ENCODE measurements at regions not wholly inside any gene's neighbourhood (a gene's known extent, or its start where the extent isn't known, plus 50 kb on each side); places are given as distances from the start of the nearest gene placed in this dataset.

DNA sequence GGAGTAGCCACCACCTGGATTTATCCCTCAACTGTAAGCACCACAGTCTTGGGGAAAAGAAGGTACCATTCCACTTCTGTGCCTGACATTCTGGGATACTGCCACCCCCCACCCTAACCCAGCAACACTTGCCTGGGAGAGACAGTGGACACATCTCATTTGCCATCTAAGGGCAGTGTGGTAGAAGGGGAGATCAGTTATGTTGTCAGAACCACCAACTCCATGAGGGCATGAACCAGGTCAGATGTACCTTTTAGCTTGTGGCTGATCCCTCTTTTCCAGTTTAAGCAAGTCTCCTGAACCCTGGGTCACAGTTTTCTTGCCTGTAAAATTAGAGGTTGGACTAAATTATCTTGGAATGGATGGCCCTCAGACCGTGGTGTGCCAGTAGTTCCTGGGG lies 165.5 kb downstream of the SCP2D1 start:
- DNase-seq (ENCODE audit: low spot score, unreplicated experiment) = no peak
- Mint-ChIP-seq H3K36me3 (ENCODE audit: insufficient read depth) (no peaks in the 10 kb centered on the region), H3K4me3 (ENCODE audit: low read depth) (no peak overlapping the region), H3K27ac (no peak overlapping the region), H3K27me3 (peaks cover 4% of the 10 kb centered on the region), H3K4me1 (ENCODE audit: low read depth) (peaks cover 10% of the 10 kb centered on the region), H3K9me3 (ENCODE audit: low read depth) (no peaks in the 10 kb centered on the region)
- TF ChIP-seq, protein P1, sequence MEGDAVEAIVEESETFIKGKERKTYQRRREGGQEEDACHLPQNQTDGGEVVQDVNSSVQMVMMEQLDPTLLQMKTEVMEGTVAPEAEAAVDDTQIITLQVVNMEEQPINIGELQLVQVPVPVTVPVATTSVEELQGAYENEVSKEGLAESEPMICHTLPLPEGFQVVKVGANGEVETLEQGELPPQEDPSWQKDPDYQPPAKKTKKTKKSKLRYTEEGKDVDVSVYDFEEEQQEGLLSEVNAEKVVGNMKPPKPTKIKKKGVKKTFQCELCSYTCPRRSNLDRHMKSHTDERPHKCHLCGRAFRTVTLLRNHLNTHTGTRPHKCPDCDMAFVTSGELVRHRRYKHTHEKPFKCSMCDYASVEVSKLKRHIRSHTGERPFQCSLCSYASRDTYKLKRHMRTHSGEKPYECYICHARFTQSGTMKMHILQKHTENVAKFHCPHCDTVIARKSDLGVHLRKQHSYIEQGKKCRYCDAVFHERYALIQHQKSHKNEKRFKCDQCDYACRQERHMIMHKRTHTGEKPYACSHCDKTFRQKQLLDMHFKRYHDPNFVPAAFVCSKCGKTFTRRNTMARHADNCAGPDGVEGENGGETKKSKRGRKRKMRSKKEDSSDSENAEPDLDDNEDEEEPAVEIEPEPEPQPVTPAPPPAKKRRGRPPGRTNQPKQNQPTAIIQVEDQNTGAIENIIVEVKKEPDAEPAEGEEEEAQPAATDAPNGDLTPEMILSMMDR (IDR thresholded peaks at IDR 0.05; ENCODE audit: unreplicated experiment) = no peak

DNA sequence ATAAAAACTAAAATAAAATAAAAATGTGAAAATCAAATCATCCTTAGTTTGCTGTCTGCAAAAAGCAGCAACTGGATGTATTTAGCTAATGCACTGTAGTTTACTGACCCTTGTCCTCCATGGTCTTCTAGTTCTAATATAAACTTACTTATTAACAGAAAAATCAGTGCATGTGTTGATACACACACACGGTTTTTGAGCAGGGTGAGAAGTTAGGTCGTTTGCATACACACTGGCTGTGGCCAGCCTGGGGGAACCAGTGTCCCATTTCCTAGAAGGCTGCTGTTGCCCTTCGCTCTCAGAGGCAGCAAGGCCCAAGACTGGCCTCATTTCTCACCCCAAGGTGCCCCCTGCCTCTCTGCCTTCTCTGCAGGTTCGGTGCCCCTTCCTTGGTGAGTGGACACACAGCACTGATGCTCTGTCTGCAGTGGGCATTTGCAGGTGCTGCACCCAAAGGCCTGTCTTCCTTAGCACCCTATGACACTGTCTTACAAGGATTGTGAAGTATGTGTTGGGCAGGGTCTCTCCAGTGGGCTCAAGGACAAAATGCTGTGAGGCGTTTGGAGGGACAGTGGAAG lies 168.5 kb downstream of the SCP2D1 start:
- Mint-ChIP-seq H3K4me1 (ENCODE audit: low read depth) (peaks cover 13% of the 10 kb centered on the region), H3K36me3 (ENCODE audit: insufficient read depth) (no peaks in the 10 kb centered on the region), H3K27me3 (no peaks in the 10 kb centered on the region), H3K4me3 (ENCODE audit: low read depth) (no peak overlapping the region), H3K27ac (peak overlapping the region; percentile 31), H3K9me3 (ENCODE audit: low read depth) (no peaks in the 10 kb centered on the region)
- no peak for DNase-seq (ENCODE audit: low spot score, unreplicated experiment)
- TF ChIP-seq, protein P1 (IDR thresholded peaks at IDR 0.05; ENCODE audit: unreplicated experiment) = no peak

DNA sequence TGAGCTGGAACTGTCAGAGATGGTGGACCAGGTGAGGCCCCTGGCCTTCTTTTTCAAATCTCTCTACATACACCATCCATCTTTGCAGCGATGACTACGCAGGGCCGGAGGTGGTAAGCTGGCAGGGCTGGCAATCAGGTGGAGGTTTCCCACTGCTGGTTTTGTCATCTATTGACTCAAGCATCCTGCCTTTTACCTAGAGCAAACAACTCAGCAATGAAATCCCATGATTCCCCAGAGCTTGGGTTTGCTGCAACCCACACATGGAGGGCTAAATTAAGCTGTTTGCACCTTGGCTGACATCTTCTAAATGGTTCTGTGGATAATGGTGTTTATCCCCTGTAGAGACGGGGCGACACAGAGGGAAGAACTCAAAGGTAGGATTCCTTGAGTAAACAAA lies 170.2 kb downstream of the SCP2D1 start:
- no peak overlapping the region for H3K27ac Mint-ChIP-seq
- peaks cover 13% of the 10 kb centered on the region for H3K4me1 Mint-ChIP-seq (ENCODE audit: low read depth)
- no peak overlapping the region for H3K4me3 Mint-ChIP-seq (ENCODE audit: low read depth)
- DNase-seq (ENCODE audit: low spot score, unreplicated experiment) = no peak
- H3K36me3 Mint-ChIP-seq (ENCODE audit: insufficient read depth) = no peaks in the 10 kb centered on the region
- no peaks in the 10 kb centered on the region for H3K9me3 Mint-ChIP-seq (ENCODE audit: low read depth)
- TF ChIP-seq, protein P1 (IDR thresholded peaks at IDR 0.05; ENCODE audit: unreplicated experiment) = no peak
- no peaks in the 10 kb centered on the region for H3K27me3 Mint-ChIP-seq

DNA sequence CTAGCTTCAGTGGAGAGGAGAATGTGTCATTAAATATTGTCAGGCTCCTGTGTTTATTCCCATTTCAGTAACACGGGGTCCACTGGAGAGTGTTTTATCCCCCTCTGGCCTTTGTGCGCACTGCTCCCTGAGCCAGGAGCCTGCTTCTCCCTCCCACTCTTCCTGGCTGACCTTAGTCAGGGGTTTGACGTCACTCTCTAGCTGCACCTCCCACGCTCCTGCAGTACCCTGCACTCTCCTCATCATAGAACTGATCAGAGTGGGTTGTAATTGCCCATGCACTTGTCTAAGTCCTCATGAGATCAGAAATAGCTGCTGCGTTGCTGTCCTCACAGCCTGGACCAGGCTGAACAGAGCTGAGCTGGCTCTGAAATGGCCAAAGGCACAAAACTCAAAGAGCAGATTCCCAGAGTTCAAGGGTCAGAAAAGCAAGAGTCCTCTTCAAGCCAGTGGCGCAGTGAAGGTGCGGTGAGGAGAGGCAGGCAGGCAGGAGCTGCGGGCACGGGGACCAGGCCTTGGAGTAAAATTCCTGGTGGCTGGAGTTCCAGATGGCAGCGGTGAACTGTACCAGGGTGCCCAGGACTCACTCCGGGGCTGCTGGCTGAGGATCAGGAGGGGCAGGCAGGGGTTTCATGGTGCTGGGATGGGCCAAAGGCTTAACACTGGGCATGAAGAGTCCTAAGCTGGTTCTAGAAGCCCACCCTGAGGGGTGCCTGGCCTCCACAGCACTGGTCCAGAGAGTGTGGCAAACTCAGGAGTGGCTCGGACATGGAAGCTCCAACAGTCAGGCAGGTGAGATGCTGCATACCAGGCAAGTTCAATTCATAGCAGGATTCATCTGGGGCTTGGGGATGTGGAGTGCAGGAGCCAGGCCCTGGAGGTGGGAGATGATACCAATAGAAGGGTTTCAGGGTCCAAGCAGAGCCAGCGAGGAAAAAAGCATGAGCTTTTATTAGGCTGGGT lies 170.9 kb downstream of the SCP2D1 start:
- Mint-ChIP-seq H3K27ac (no peak overlapping the region), H3K27me3 (no peaks in the 10 kb centered on the region), H3K4me3 (ENCODE audit: low read depth) (peak overlapping the region; percentile 12), H3K9me3 (ENCODE audit: low read depth) (no peaks in the 10 kb centered on the region), H3K36me3 (ENCODE audit: insufficient read depth) (no peaks in the 10 kb centered on the region), H3K4me1 (ENCODE audit: low read depth) (peaks cover 13% of the 10 kb centered on the region)
- TF ChIP-seq, protein P1 (IDR thresholded peaks at IDR 0.05; ENCODE audit: unreplicated experiment) = no peak
- DNase-seq (ENCODE audit: low spot score, unreplicated experiment) = no peak

DNA sequence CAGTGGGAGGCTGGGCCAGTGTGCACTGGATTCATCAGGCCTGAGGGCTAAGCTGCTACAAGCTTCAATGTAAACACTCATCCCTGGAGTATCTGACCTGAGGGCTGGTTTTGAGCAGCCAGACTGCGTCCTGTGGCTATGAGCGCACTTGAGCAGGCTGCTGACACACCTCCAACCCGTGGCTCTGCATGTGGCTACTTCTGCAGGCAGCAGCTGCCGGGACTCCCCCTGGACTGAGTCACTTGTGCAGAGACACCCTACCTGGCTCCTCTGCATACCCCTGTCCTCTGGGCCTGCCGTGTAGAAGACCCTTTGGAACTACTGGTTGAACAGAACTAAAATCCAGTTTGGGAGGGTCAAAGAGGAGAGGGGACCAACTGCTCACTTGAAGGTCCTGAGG lies 172.0 kb downstream of the SCP2D1 start:
- H3K4me3 Mint-ChIP-seq (ENCODE audit: low read depth) = no peak overlapping the region
- no peaks in the 10 kb centered on the region for H3K9me3 Mint-ChIP-seq (ENCODE audit: low read depth)
- no peak overlapping the region for H3K27ac Mint-ChIP-seq

More for the DNA sequence above, 172.0 kb downstream of the SCP2D1 start:
- Mint-ChIP-seq H3K36me3 (ENCODE audit: insufficient read depth) (no peaks in the 10 kb centered on the region), H3K4me1 (ENCODE audit: low read depth) (peaks cover 13% of the 10 kb centered on the region), H3K27me3 (no peaks in the 10 kb centered on the region)
- TF ChIP-seq, protein P1 (IDR thresholded peaks at IDR 0.05; ENCODE audit: unreplicated experiment) = no peak
- DNase-seq (ENCODE audit: low spot score, unreplicated experiment) = no peak

Measured in progenitor cell of endocrine pancreas (in vitro differentiated cells).